Mesothelial cell of epicardium (in vitro differentiated cells): ENCODE measurements at regions not wholly inside any gene's neighbourhood (a gene's known extent, or its start where the extent isn't known, plus 50 kb on each side); places are given as distances from the start of the nearest gene placed in this dataset.

Experiments
- DNase-seq, 2 experiments: peaks; one replicate each; pipeline ENCODE4 v3.0.0; 2021; ENCODE audit warnings: low spot score in 2 of 2; ENCODE audit not compliant: unreplicated experiment in 2 of 2
- H3K27ac Mint-ChIP-seq: 2 replicates; pipeline ENCODE4 v1.8.0; 2021; ENCODE audit warnings: mixed read lengths
- H3K27me3 Mint-ChIP-seq: 2 replicates; pipeline ENCODE4 v1.8.0; 2021; ENCODE audit warnings: low read depth, mixed read lengths
- H3K36me3 Mint-ChIP-seq: 2 replicates; pipeline ENCODE4 v1.8.0; 2021; ENCODE audit warnings: mixed read lengths
- H3K4me1 Mint-ChIP-seq: 2 replicates; pipeline ENCODE4 v1.8.0; 2021; ENCODE audit warnings: mixed read lengths
- H3K4me3 Mint-ChIP-seq: 2 replicates; pipeline ENCODE4 v1.8.0; 2021; ENCODE audit warnings: mild to moderate bottlenecking, moderate library complexity, mixed read lengths
- H3K9me3 Mint-ChIP-seq: 2 replicates; pipeline ENCODE4 v1.8.0; 2021; ENCODE audit warnings: mixed read lengths
- TF ChIP-seq, protein P1 (sequence below): fragments of 200-600 bp; sonication (generic); IDR thresholded peaks from one replicate; pipeline ENCODE4 v1.5.0; 2021; ENCODE audit warnings: antibody characterized with exemption; ENCODE audit not compliant: unreplicated experiment

- H3K27me3 Mint-ChIP-seq: peaks cover 24% of the 10 kb centered on the region
- H3K27ac Mint-ChIP-seq: no peak overlapping the region
- H3K4me3 Mint-ChIP-seq: no peak overlapping the region
- DNase-seq: no peak
- no peaks in the 10 kb centered on the region for H3K4me1 Mint-ChIP-seq
- TF ChIP-seq, protein P1, sequence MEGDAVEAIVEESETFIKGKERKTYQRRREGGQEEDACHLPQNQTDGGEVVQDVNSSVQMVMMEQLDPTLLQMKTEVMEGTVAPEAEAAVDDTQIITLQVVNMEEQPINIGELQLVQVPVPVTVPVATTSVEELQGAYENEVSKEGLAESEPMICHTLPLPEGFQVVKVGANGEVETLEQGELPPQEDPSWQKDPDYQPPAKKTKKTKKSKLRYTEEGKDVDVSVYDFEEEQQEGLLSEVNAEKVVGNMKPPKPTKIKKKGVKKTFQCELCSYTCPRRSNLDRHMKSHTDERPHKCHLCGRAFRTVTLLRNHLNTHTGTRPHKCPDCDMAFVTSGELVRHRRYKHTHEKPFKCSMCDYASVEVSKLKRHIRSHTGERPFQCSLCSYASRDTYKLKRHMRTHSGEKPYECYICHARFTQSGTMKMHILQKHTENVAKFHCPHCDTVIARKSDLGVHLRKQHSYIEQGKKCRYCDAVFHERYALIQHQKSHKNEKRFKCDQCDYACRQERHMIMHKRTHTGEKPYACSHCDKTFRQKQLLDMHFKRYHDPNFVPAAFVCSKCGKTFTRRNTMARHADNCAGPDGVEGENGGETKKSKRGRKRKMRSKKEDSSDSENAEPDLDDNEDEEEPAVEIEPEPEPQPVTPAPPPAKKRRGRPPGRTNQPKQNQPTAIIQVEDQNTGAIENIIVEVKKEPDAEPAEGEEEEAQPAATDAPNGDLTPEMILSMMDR: no peak
- H3K36me3 Mint-ChIP-seq: no peaks in the 10 kb centered on the region
- H3K9me3 Mint-ChIP-seq: no peaks in the 10 kb centered on the region
Observed at GRCh38 chr11:31913985-31914384, 102.9 kb upstream of the PAX6 start.

- Mint-ChIP-seq H3K27me3 (peaks cover 30% of the 10 kb centered on the region), H3K4me3 (no peak overlapping the region), H3K27ac (no peak overlapping the region), H3K36me3 (no peaks in the 10 kb centered on the region), H3K9me3 (no peaks in the 10 kb centered on the region), H3K4me1 (no peaks in the 10 kb centered on the region)
- no peak for DNase-seq
- TF ChIP-seq, protein P1: no peak
Observed at GRCh38 chr11:31912808-31913207, 101.7 kb upstream of the PAX6 start.

DNA sequence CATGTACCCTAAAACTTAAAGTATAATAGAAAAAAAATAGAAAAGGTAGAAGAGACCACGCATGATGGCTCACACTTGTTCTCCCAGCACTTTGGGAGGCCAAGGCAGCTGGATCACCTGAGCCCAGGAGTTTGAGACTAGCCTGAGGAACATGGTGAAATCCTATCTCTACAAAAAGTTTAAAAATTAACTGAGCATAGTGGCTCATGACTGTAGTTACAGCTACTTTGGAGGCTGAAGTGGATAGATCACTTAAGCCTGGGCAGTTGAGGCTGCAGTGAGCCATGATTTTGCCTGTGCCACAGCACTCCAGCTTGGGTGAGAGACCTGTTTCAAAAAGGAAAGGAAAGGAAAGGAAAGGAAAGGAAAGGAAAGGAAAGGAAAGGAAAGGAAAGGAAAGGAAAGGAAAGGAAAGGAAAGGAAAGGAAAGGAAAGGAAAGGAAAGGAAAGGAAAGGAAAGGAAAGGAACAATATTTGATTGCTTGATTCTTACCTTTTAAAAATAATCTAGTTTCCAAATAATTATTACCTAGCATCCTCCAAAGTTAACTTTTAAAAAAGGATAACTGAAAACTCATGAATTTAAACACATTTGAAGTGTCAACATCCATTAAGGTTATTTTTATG is 99.9 kb upstream of the PAX6 start:
- peaks cover 33% of the 10 kb centered on the region for H3K27me3 Mint-ChIP-seq

GRCh38 chr11:31903225-31904074 is 92.3 kb upstream of the PAX6 start:
- DNase-seq: no peak
- no peak overlapping the region for H3K27ac Mint-ChIP-seq
- H3K27me3 Mint-ChIP-seq: peaks cover 6% of the 10 kb centered on the region
- H3K36me3 Mint-ChIP-seq: no peaks in the 10 kb centered on the region
- no peak overlapping the region for H3K4me3 Mint-ChIP-seq
- H3K9me3 Mint-ChIP-seq: no peaks in the 10 kb centered on the region
- H3K4me1 Mint-ChIP-seq: no peaks in the 10 kb centered on the region
- TF ChIP-seq, protein P1: no peak

More for the DNA sequence above, 99.9 kb upstream of the PAX6 start:
- DNase-seq: no peak
- TF ChIP-seq, protein P1: no peak
- no peak overlapping the region for H3K4me3 Mint-ChIP-seq
- no peak overlapping the region for H3K27ac Mint-ChIP-seq
- H3K9me3 Mint-ChIP-seq: no peaks in the 10 kb centered on the region
- H3K36me3 Mint-ChIP-seq: no peaks in the 10 kb centered on the region
- H3K4me1 Mint-ChIP-seq: no peaks in the 10 kb centered on the region

GRCh38 chr11:31902706-31903105 is 91.6 kb upstream of the PAX6 start:
- Mint-ChIP-seq H3K36me3 (no peaks in the 10 kb centered on the region), H3K4me3 (no peak overlapping the region)

More at GRCh38 chr11:31902706-31903105, 91.6 kb upstream of the PAX6 start:
- Mint-ChIP-seq H3K9me3 (no peaks in the 10 kb centered on the region), H3K27ac (no peak overlapping the region), H3K27me3 (peaks cover 4% of the 10 kb centered on the region), H3K4me1 (no peaks in the 10 kb centered on the region)
- TF ChIP-seq, protein P1: no peak
- no peak for DNase-seq
